ENCODE measurements at regions not wholly inside any gene's neighbourhood (a gene's known extent, or its start where the extent isn't known, plus 50 kb on each side); places are given as distances from the start of the nearest gene placed in this dataset.

DNA sequence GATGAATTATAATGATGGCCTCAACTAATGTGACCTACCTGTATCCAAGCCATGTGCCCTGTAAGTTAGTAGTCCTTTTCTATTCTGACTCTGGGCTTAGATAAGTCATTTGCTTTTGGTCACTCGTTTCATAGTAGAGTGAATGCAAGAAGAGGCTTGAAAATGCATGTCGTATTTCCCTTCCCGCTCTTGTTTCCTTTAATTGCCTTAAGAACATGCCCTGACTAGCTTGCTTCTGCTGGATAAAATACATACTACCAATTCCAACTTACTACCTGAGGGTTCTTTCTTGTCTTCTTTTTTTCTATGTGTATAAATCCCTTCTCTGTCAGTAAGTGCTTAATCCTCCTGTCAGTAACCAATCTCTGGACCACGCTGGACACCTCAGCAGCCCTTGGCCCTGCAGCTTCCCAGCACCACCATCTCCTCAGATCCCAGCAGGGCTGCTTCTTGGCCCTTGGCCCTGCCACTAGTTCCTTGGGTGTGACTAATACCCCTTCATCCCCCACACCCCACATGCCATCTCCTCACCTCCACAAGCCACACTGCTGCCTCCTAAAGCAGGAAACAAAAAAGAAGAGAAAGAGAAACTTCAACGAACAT lies 771.7 kb downstream of the IGSF11 start:
- in situ Hi-C loops (cut with MboI; ENCODE audit: low sequenced_read_pairs), result no loop called here

- in situ Hi-C loops (cut with MboI; ENCODE audit: low sequenced_read_pairs), result no loop called here
Measured at GRCh38 chr3:118267588-118267987, 767.1 kb downstream of the IGSF11 start.

DNA sequence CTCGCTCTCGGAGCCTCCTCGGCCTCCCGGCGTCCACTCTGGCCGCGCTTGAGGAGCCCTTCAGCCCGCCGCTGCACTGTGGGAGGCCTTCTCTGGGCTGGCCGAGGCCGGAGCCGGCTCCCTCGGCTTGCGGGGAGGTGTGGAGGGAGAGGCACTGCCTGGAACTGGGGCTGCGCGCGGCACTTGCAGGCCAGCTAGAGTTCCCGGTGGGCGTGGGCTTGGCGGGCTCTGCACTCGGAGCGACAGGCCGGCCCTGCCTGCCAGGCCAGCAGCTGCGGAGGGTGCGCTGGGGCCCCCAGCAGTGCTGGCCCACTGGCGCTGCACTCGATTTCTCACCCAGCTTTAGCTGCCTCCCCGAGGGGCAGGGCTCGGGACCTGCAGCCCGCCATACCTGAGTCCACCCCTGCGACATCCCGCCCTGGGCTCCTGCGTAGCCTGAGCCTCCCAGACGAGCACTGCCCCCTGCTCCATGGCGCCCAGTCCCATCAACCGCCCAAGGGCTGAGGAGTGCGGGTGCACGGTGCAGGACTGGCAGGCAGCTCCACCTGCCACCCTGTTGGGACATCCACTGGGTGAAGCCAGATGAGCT lies 765.0 kb downstream of the IGSF11 start:
- in situ Hi-C loops (cut with MboI; ENCODE audit: low sequenced_read_pairs), result no loop called here

- in situ Hi-C loops (cut with MboI; ENCODE audit: low sequenced_read_pairs), result no loop called here
Measured at GRCh38 chr3:118272991-118273390, 761.7 kb downstream of the IGSF11 start.

DNA sequence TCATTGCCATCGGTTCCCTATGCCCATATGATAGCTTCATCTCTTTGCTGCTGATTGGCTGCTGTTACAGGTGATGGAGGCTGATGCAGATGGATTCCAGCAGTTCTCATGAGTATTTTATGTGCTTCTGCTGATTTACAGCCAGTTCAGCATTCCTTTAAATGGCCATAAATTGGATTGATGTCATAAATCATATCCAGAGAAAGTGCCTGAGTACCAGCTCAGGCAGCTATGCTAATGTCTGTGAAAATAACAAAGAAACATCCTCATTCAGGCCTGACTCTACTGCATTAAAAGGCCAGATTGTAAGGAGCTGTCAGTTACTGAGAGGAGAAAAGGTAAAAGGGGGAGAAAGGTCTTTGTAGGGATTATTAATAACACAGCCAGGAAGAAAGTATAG lies 756.8 kb downstream of the IGSF11 start:
- in situ Hi-C loops (cut with MboI; ENCODE audit: low sequenced_read_pairs), result no loop called here

- in situ Hi-C loops (cut with MboI; ENCODE audit: low sequenced_read_pairs), result no loop called here
Measured at GRCh38 chr3:118292841-118293240, 741.8 kb downstream of the IGSF11 start.

DNA sequence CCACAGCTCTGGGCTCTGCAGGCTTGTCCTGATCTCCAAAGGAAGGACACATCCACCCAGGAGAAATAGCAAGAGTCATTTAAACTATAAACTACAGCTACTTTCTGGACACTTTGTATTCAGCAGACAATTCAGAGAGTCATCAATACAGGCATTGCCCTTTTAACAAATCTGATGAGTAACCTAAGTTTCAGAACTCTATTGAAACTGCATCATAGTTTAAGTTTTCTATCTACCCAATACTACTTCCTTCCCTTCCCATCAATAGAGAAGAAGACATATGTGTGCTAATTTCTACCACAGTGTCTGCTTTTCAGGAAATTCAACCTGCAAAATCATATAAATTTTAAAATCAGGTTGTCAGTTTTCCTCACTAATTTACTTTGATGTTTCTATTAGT lies 736.5 kb downstream of the IGSF11 start:
- in situ Hi-C loops (cut with MboI; ENCODE audit: low sequenced_read_pairs), result no loop called here

- in situ Hi-C loops (cut with MboI; ENCODE audit: low sequenced_read_pairs), result no loop called here
Measured at GRCh38 chr3:118304557-118304956, 730.1 kb downstream of the IGSF11 start.

DNA sequence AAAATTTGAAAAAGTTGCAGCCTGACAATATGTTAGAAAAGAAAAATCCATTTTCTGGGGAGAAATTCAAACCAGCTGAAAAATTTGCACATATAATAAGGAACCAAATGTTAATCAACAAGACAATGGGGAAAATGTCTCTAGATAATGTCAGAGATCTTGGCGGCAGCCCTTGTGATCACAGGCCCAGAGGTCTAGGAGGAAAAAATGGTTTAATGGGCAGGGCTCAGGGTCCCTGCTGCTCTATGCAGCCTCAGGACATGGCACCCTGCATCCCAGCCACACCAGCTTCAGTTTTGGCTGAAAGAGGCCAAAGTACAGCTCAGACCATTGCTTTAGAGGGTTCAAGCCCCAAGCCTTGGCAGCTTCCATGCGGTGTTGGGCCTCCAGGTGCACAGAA lies 701.9 kb downstream of the IGSF11 start:
- in situ Hi-C loops (cut with MboI; ENCODE audit: low sequenced_read_pairs), result no loop called here

DNA sequence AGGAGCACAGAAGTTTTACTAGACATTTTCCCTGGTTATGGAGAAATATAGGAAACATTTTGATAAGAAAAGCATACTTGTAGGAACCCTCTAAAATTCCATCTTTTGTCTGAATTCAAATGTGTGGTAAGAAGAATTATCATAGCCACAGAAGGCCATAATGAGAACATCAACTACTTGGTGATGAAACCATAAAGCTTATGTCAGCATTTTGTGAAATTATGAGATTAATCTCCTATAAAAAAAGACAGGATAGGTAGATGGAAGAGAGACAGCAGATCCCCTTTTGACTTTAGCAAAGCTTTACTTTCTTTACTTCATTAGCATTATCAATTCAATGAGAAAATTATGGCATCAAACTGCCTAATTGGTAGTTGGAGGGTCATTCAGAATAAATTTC lies 697.0 kb downstream of the IGSF11 start:
- in situ Hi-C loops (cut with MboI; ENCODE audit: low sequenced_read_pairs), result no loop called here

- in situ Hi-C loops (cut with MboI; ENCODE audit: low sequenced_read_pairs), result no loop called here
Measured at GRCh38 chr3:118347396-118348168, 687.1 kb downstream of the IGSF11 start.

- in situ Hi-C loops (cut with MboI; ENCODE audit: low sequenced_read_pairs), result no loop called here
Measured at GRCh38 chr3:118348169-118348557, 686.5 kb downstream of the IGSF11 start.

- in situ Hi-C loops (cut with MboI; ENCODE audit: low sequenced_read_pairs), result no loop called here
Measured at GRCh38 chr3:118354556-118354955, 680.1 kb downstream of the IGSF11 start.

- in situ Hi-C loops (cut with MboI; ENCODE audit: low sequenced_read_pairs), result no loop called here
Measured at GRCh38 chr3:118369892-118370491, 664.7 kb downstream of the IGSF11 start.

DNA sequence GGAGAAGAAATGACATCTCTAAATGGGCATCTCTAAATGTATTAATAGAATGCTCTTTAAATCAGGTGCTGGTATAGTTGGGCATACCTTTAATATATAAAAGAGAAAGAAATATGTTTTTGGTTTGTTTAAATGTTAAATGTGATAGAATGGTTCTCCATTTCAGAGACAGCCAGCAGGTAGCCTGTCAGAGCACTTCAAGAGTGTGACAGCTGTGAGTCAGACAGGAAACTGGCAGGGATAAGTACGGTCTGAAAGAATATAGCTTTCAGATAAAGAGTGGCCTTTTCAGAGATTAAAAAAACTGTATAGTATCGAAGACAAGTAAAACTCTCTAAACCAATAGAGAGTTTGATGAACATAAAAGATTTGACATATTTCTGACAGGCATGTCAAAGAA lies 654.1 kb downstream of the IGSF11 start:
- in situ Hi-C loops (cut with MboI; ENCODE audit: low sequenced_read_pairs), result no loop called here

DNA sequence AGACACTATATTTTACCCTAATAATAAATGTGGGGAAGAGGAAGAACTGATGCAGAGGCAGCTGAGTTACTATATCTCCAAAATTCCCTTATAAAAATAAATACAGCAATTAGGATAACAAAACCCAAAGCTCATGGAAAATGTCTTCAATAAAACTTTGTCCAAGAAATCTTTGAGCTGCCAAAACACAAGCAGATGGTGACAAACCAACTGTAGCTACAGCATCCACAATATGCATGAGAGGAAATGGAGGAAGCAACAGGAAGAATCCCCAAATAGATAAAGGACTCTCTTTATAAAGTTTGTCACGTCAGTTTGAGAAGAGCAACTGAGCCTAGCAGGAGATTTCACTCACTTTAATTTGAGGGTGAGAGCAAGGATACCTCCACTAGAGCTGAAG lies 638.2 kb downstream of the IGSF11 start:
- in situ Hi-C loops (cut with MboI; ENCODE audit: low sequenced_read_pairs), result no loop called here

GRCh38 chr3:118400086-118400485 lies 634.6 kb downstream of the IGSF11 start:
- in situ Hi-C loops (cut with MboI; ENCODE audit: low sequenced_read_pairs), result no loop called here

GRCh38 chr3:118400886-118401285 lies 633.8 kb downstream of the IGSF11 start:
- in situ Hi-C loops (cut with MboI; ENCODE audit: low sequenced_read_pairs), result no loop called here

- in situ Hi-C loops (cut with MboI; ENCODE audit: low sequenced_read_pairs), result no loop called here
Measured at GRCh38 chr3:118401887-118402286, 632.8 kb downstream of the IGSF11 start.

- in situ Hi-C loops (cut with MboI; ENCODE audit: low sequenced_read_pairs), result no loop called here
Measured at GRCh38 chr3:118402971-118403370, 631.7 kb downstream of the IGSF11 start.

- in situ Hi-C loops (cut with MboI; ENCODE audit: low sequenced_read_pairs), result no loop called here
Measured at GRCh38 chr3:118406562-118406961, 628.1 kb downstream of the IGSF11 start.

DNA sequence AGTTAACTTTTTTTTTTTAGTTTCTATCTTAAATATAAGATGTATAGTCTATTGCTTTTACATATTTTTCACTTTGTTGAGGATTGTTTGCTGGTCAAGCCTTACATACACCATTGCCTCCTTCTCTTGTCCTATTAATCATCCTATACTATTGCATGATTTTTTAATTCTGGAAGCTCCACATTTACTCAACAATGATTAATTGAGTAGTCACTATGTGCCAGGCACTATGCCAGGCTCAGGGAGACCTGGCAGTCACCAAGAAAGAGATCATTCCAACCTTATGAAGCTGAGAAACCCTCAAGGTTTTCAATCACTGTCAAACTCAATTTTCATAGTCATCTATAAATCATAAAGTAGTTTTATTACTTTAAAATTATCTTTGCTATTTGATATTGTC lies 626.2 kb downstream of the IGSF11 start:
- in situ Hi-C loops (cut with MboI; ENCODE audit: low sequenced_read_pairs), result no loop called here

Data from HL-60/S4 treated with phorbol 12-myristate 13-acetate at 8.2 ng/mL for 4 days and 3 days (cell line).